Activated naive CD4-positive, alpha-beta T cell treated with anti-CD3 and anti-CD28 coated beads, Interleukin-2, amount 10 ng/mL, durations not matched to agents 7 days and 5 days (primary cell): ENCODE measurements at regions not wholly inside any gene's neighbourhood (a gene's known extent, or its start where the extent isn't known, plus 50 kb on each side); places are given as distances from the start of the nearest gene placed in this dataset.

Experiments used
- CTCF ChIA-PET: fragments of 350-600 bp; sonication (Branson Sonifier 250); formaldehyde crosslinking; loops from one replicate; lab custom pipeline; 2021; ENCODE audit warnings: antibody characterized with exemption; lab: Charles Lee
- DNase-seq: peaks from one replicate; pipeline ENCODE4 v3.0.0-alpha.2; 2020
- H3K27ac Mint-ChIP-seq: one replicate; pipeline ENCODE4 v1.8.0; 2021; ENCODE audit warnings: mild to moderate bottlenecking, moderate library complexity, mixed read lengths
- H3K27me3 Mint-ChIP-seq: one replicate; pipeline ENCODE4 v1.8.0; 2021; ENCODE audit warnings: mild to moderate bottlenecking, mixed read lengths
- H3K36me3 Mint-ChIP-seq: one replicate; pipeline ENCODE4 v1.8.0; 2021; ENCODE audit warnings: mixed read lengths
- H3K4me1 Mint-ChIP-seq: one replicate; pipeline ENCODE4 v1.8.0; 2021; ENCODE audit warnings: mixed read lengths
- H3K4me3 Mint-ChIP-seq: one replicate; pipeline ENCODE4 v1.8.0; 2021; ENCODE audit warnings: mild to moderate bottlenecking, moderate library complexity, mixed read lengths
- H3K9me3 Mint-ChIP-seq: one replicate; pipeline ENCODE4 v1.8.0; 2021; ENCODE audit warnings: mixed read lengths

GRCh38 chr9:19598722-19599121 is 189.9 kb downstream of the ACER2 start:
- peaks cover 18% of the 10 kb centered on the region for H3K27me3 Mint-ChIP-seq
- no peak overlapping the region for H3K27ac Mint-ChIP-seq
- DNase-seq = no peak
- H3K9me3 Mint-ChIP-seq = no peaks in the 10 kb centered on the region
- H3K4me1 Mint-ChIP-seq = no peaks in the 10 kb centered on the region
- CTCF ChIA-PET = no interaction called here
- no peak overlapping the region for H3K4me3 Mint-ChIP-seq
- no peaks in the 10 kb centered on the region for H3K36me3 Mint-ChIP-seq

- Mint-ChIP-seq H3K27ac (no peak overlapping the region), H3K36me3 (no peaks in the 10 kb centered on the region), H3K27me3 (peaks cover 26% of the 10 kb centered on the region), H3K4me1 (no peaks in the 10 kb centered on the region), H3K9me3 (no peaks in the 10 kb centered on the region), H3K4me3 (no peak overlapping the region)
- DNase-seq = no peak
- CTCF ChIA-PET = no interaction called here
Observed at GRCh38 chr9:19597176-19597575, 188.4 kb downstream of the ACER2 start.

GRCh38 chr9:19595003-19595402 is 186.2 kb downstream of the ACER2 start:
- no peak for DNase-seq
- Mint-ChIP-seq H3K4me1 (no peaks in the 10 kb centered on the region), H3K36me3 (no peaks in the 10 kb centered on the region), H3K27ac (no peak overlapping the region), H3K27me3 (peaks cover 35% of the 10 kb centered on the region), H3K4me3 (no peak overlapping the region), H3K9me3 (no peaks in the 10 kb centered on the region)
- CTCF ChIA-PET = no interaction called here

- no peak overlapping the region for H3K4me3 Mint-ChIP-seq
- H3K4me1 Mint-ChIP-seq = no peaks in the 10 kb centered on the region
- no peak overlapping the region for H3K27ac Mint-ChIP-seq
- no peak for DNase-seq
- peaks cover 17% of the 10 kb centered on the region for H3K27me3 Mint-ChIP-seq
- no peaks in the 10 kb centered on the region for H3K36me3 Mint-ChIP-seq
- no peaks in the 10 kb centered on the region for H3K9me3 Mint-ChIP-seq
- CTCF ChIA-PET = no interaction called here
Observed at GRCh38 chr9:19587678-19588077, 178.9 kb downstream of the ACER2 start.

GRCh38 chr9:19583890-19584289 is 175.1 kb downstream of the ACER2 start:
- Mint-ChIP-seq H3K9me3 (no peaks in the 10 kb centered on the region), H3K4me1 (no peaks in the 10 kb centered on the region), H3K36me3 (no peaks in the 10 kb centered on the region), H3K27ac (no peak overlapping the region), H3K27me3 (peaks cover 21% of the 10 kb centered on the region), H3K4me3 (no peak overlapping the region)
- CTCF ChIA-PET = no interaction called here
- no peak for DNase-seq

GRCh38 chr9:19577411-19577810 is 168.6 kb downstream of the ACER2 start:
- peaks cover 17% of the 10 kb centered on the region for H3K27me3 Mint-ChIP-seq
- H3K4me1 Mint-ChIP-seq = no peaks in the 10 kb centered on the region
- no peaks in the 10 kb centered on the region for H3K9me3 Mint-ChIP-seq
- CTCF ChIA-PET = no interaction called here
- H3K36me3 Mint-ChIP-seq = no peaks in the 10 kb centered on the region
- no peak overlapping the region for H3K4me3 Mint-ChIP-seq
- no peak for DNase-seq
- H3K27ac Mint-ChIP-seq = no peak overlapping the region

- H3K36me3 Mint-ChIP-seq = no peaks in the 10 kb centered on the region
- CTCF ChIA-PET = interaction anchor here (1.3 kb wide), 1 partner anchor 12 kb away, joined by 3 read pairs; no protein-coding TSS in a partner anchor
- H3K27ac Mint-ChIP-seq = no peak overlapping the region
- no peaks in the 10 kb centered on the region for H3K9me3 Mint-ChIP-seq
- H3K4me1 Mint-ChIP-seq = no peaks in the 10 kb centered on the region
- no peak overlapping the region for H3K4me3 Mint-ChIP-seq
- no peak for DNase-seq
- H3K27me3 Mint-ChIP-seq = no peaks in the 10 kb centered on the region
Observed at GRCh38 chr9:19568946-19569345, 160.1 kb downstream of the ACER2 start.

- Mint-ChIP-seq H3K4me3 (no peak overlapping the region), H3K27me3 (no peaks in the 10 kb centered on the region), H3K9me3 (no peaks in the 10 kb centered on the region), H3K27ac (no peak overlapping the region), H3K4me1 (no peaks in the 10 kb centered on the region), H3K36me3 (no peaks in the 10 kb centered on the region)
- CTCF ChIA-PET = no interaction called here
- DNase-seq = no peak
Observed at GRCh38 chr9:19564396-19565061, 155.7 kb downstream of the ACER2 start.

GRCh38 chr9:19555214-19555613 is 146.4 kb downstream of the ACER2 start:
- Mint-ChIP-seq H3K27ac (no peak overlapping the region), H3K27me3 (peaks cover 7% of the 10 kb centered on the region), H3K4me1 (peaks cover 4% of the 10 kb centered on the region), H3K9me3 (no peaks in the 10 kb centered on the region), H3K36me3 (no peaks in the 10 kb centered on the region), H3K4me3 (no peak overlapping the region)
- CTCF ChIA-PET = no interaction called here
- DNase-seq = no peak

- Mint-ChIP-seq H3K9me3 (no peaks in the 10 kb centered on the region), H3K36me3 (no peaks in the 10 kb centered on the region), H3K4me1 (peaks cover 4% of the 10 kb centered on the region), H3K27ac (no peak overlapping the region), H3K4me3 (no peak overlapping the region), H3K27me3 (peaks cover 7% of the 10 kb centered on the region)
- CTCF ChIA-PET = no interaction called here
- no peak for DNase-seq
Observed at GRCh38 chr9:19554529-19554928, 145.7 kb downstream of the ACER2 start.

GRCh38 chr9:19553441-19553840 is 144.6 kb downstream of the ACER2 start:
- Mint-ChIP-seq H3K4me1 (peaks cover 4% of the 10 kb centered on the region), H3K9me3 (no peaks in the 10 kb centered on the region), H3K27ac (no peak overlapping the region), H3K27me3 (peaks cover 7% of the 10 kb centered on the region), H3K36me3 (no peaks in the 10 kb centered on the region), H3K4me3 (no peak overlapping the region)
- CTCF ChIA-PET = no interaction called here
- no peak for DNase-seq

- no peak overlapping the region for H3K4me3 Mint-ChIP-seq
- no peaks in the 10 kb centered on the region for H3K36me3 Mint-ChIP-seq
- H3K27me3 Mint-ChIP-seq = peaks cover 7% of the 10 kb centered on the region
- H3K4me1 Mint-ChIP-seq = peaks cover 4% of the 10 kb centered on the region
- CTCF ChIA-PET = no interaction called here
- no peak for DNase-seq
- H3K27ac Mint-ChIP-seq = no peak overlapping the region
- H3K9me3 Mint-ChIP-seq = no peaks in the 10 kb centered on the region
Observed at GRCh38 chr9:19552282-19553105, 143.7 kb downstream of the ACER2 start.

- Mint-ChIP-seq H3K27me3 (peaks cover 7% of the 10 kb centered on the region), H3K9me3 (no peaks in the 10 kb centered on the region), H3K27ac (no peak overlapping the region), H3K36me3 (no peaks in the 10 kb centered on the region), H3K4me1 (peaks cover 4% of the 10 kb centered on the region), H3K4me3 (no peak overlapping the region)
- CTCF ChIA-PET = no interaction called here
- no peak for DNase-seq
Observed at GRCh38 chr9:19551124-19551929, 142.5 kb downstream of the ACER2 start.

- Mint-ChIP-seq H3K27ac (no peak overlapping the region), H3K4me3 (no peak overlapping the region), H3K36me3 (no peaks in the 10 kb centered on the region), H3K4me1 (peaks cover 4% of the 10 kb centered on the region), H3K27me3 (peaks cover 7% of the 10 kb centered on the region), H3K9me3 (no peaks in the 10 kb centered on the region)
- DNase-seq = no peak
- CTCF ChIA-PET = interaction anchor here (0.7 kb wide), 1 partner anchor 242 kb away, joined by 3 read pairs; no protein-coding TSS in a partner anchor
Observed at GRCh38 chr9:19550009-19550408, 141.2 kb downstream of the ACER2 start.
